ENCODE measurements at regions not wholly inside any gene's neighbourhood (a gene's known extent, or its start where the extent isn't known, plus 50 kb on each side); places are given as distances from the start of the nearest gene placed in this dataset.
A peak's percentile ranks its signal among the peaks of the same experiment; 100 is the strongest.

DNA sequence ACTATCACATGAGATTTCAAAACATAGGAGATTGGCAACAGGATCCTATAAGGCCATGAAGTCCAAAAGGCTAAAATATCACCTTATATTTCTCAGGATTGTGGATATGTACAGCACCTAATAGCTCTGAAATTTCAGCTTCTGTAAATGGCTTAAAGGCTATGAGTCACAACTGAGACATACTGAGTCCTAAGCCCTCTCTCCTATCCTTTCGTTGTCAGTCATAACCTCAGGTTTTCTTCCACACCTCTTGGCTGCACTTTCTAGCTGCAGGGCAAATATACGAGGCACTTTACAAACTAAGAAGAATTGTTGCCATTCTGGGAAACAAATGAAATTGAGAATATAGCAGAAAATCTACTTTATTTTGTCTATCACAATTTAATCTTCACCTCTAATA lies 969.9 kb upstream of the EPHA7 start:
- no peak for DNase-seq (ENCODE audit: low read depth, low spot score)

DNA sequence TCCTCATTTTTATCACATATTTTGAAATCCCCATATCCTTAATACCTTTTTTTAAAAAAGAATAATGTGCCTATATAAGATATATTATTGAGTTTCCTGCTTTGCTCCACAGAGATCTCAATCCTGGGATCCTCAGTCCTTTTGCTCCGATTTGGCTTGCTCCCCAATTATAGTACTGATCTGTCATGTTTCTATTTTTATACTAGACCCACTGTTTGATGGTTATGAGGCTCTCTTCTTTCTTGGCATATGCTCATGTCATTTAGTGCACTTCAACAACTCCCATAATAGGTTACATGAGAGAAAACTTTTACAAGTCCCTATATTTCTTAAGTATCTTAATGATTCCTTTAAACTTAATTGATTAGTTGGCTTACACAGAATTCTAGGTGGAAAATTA lies 958.5 kb upstream of the EPHA7 start:
- no peak for DNase-seq (ENCODE audit: low read depth, low spot score)

DNA sequence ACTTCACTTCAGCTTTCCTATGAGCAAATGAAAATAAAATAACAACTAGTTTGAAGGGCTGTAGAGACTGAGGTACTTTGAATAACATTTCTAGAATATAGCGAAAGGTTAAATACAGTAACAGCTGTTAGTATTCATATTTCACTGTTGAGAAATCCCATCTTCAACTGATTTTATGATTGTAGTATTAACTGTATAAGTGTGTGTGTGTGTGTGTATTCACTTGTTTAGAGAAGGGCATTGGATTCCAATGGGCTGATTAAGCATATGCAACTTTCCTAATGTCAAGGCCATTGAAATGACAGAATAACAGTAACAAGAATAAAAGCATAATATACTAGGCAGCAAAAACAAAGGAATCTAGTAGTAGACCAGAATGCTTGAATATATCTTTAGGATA lies 957.5 kb upstream of the EPHA7 start:
- no peak for DNase-seq (ENCODE audit: low read depth, low spot score)

DNA sequence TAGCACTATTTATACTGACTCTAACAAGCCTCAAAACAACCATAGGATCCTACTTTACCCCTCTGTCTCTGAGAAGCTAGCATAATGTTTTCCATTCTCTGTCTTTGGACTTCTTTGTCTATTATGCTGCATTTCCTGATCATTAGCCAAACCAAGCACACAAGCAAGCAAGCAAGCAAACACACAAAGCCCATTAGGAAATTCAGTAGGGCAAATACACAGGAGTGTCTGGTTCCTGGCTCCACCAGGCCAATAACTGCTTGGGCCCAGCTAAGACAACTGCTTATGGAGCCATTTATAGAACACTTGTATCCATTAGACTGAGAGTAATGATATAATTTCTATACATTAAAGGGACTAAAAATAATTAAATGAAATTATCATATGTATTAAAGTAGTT lies 952.9 kb upstream of the EPHA7 start:
- no peak for DNase-seq (ENCODE audit: low read depth, low spot score)

DNA sequence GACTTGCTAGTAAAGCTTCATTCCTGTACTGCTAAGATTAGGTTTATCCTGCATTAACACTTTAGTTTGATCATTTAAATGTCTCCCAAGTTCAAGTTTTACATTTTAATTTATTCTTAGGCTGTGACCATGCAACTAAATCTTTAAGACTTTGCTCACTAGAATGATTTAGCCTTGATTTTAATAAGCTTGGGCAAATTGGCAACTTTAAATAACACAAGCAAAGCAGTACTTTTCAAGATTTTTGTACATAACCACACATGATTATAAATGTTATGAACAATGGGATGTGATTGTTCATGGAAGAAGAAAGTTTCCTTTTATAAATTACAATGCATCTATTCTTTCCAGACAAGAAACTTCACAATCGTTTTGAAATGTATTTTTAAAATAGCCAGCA lies 948.0 kb upstream of the EPHA7 start:
- DNase-seq (ENCODE audit: low read depth, low spot score) = no peak

DNA sequence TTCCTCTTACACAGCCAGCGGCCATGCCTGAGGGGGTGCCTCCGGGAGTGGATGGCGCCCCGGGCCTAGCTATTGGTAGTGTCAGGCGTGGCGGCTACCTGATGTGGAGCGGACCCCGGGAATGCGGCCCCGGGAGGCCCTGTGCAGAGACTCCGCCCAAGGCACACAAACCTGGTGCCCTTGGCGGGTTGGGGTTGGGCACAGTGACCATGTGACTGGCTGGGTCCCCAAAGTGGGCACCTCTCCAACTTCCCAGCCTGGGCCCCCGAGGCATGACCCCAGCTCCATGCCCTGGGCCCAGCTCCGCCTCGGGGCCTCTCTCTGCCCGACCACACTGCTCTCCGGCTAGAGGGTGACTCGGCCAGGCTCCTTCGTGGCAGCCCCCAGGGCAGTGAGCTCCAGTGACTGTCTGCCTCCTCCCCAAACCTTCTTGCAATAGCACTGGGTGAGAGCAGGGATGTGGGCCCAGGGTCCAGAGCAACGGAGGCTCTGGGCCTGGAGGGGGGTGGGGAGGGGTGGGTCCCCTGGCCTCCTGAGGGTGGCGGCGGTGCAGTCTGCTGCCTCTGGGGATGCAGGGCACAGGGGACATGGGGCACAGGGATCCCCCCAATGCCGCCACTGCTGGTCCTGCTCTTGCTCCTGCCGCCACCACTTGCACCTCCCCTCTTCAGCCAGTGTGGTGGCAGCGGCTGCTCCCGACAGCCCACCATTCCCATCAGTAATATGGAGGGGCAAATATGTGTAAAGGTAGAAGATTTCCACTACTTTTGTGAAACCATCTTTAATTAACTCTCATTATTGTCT lies 942.9 kb upstream of the EPHA7 start:
- DNase-seq (ENCODE audit: low read depth, low spot score) = no peak

DNA sequence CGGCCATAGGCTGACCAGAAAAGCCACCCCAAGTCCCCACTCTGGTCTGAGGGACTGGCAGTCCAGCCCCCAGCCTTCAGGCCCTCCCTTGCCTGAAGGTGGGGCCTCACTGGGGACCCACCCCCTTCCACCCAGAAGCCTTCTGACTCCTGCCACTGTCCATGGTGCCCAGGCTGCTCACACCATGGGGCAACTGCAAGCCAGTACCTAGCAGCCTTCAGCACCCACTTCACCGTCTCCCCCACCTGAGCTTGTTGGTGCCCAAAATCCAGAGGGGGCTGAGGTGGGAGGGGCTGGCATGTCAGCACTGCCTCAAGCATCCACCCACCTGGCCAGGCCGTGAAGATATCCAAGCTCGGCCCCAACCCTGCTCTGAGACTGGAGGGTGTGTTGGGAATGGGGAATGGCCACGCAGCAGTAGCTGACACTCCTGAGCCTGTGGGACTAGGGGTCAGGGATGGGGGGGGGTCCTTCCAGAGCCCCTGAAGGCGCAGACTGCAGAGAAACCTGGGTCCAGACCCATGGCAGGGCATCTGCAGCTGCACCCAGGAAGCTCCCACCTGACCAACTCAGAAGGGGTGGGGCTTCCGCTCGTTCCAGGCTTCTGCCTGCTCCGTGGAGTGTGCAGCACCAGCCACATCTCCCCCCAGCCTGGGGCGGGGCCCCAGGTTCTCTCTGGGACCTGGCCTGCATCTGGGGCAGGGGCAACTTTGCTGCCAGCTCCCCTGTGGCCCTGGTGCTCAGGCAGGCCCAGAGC lies 942.1 kb upstream of the EPHA7 start:
- DNase-seq (ENCODE audit: low read depth, low spot score) = no peak

DNA sequence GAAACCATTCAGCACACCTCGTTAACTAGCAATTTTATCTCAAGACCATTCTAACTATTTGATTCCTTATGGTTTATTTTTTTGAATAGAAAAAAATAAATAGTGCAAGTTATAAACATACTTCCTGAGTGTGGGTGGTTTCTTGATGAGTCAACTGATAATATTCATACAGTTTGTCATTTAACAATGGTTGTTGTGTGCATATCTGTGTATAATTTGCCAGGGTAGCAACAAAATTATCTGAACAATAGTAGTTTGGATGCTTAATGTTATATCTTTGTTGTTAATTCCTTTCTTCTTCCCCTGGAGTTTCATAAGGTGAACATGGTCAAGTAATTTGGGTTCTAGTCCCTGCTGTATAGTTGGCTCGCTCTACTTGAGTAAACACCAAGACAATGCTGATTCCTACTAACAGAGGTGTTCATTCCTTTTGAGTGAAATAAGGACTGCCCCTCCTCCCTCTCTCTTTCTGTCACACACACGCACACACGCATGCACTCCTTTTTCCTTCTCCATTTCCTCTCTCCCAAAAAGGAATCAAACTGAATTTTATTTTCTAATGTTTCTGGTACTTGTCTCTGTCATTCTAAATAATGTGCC lies 938.1 kb upstream of the EPHA7 start:
- DNase-seq (ENCODE audit: low read depth, low spot score) = no peak

DNA sequence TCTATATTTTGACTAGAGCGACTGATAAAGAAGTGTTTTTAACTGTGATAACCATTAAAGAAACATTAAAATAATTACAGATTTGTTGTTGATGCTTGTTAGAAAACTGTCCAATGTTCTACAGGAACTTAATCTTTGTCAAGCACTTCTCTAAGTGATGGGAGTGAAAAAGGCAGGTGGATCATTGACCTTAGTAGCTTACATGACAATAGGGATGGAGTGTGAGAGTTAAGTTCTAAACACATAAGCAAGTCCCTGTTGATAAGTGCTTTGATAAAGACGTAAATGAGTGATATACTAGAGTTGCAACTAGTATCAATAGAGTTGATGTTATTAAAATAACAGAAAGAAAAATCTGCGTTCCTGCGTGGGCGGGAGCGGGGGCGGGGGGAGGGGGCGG lies 931.5 kb upstream of the EPHA7 start:
- no peak for DNase-seq (ENCODE audit: low read depth, low spot score)

DNA sequence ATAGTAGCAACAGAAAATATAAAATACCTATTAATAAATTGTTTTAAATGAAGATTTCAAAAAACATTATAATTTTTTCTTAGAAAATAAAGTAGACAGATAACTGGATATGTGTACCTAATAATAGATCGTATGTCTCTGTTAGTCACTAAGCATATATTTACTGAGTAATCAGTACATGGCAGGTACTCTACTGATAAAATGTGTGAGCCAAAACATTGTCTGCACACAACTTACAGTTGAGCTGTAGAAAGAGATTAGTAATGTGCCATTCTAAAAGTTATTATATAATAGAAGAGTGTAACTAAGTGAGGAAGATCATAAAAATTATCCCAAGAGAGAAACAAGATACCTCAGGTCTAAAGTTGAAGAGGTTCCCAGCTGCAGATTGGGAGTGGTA lies 929.9 kb upstream of the EPHA7 start:
- no peak for DNase-seq (ENCODE audit: low read depth, low spot score)

DNA sequence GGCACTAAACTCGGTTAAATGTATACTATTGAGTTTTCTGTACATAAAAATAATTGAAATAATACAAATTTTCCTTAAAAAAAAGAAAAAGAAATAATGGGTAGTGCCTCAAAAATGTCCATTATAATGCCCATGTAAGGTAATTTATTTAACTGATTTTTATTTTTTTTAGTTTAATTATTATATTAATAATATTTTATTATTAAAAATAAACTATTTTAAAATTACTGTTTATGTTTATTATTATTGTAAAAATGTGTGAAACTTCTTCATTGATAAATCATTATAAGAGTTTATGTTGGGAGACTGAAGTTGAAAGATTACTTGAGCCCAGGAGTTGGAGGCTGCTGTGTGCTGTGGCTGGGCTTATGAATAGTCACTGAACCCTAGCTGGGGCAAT lies 925.5 kb upstream of the EPHA7 start:
- DNase-seq (ENCODE audit: low read depth, low spot score) = no peak

DNA sequence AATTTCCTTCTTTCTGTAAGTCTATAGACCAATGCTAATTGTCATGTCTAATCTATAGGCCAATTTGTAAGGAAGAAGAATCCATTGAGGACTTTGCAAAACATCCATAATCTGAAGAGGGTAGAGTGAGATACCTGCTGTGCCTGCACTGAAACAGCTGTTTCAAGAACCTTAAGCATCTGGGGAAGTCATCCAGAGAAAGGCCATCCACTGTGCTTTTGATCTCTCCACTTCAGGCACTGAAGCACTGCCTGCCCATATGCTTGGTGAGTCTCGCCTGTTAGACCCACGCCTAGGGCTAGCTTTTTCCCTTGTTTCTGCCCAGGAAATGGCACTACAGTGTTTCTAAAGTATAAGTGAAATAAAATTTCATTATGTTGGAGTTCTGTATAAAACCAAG lies 921.8 kb upstream of the EPHA7 start:
- no peak for DNase-seq (ENCODE audit: low read depth, low spot score)

DNA sequence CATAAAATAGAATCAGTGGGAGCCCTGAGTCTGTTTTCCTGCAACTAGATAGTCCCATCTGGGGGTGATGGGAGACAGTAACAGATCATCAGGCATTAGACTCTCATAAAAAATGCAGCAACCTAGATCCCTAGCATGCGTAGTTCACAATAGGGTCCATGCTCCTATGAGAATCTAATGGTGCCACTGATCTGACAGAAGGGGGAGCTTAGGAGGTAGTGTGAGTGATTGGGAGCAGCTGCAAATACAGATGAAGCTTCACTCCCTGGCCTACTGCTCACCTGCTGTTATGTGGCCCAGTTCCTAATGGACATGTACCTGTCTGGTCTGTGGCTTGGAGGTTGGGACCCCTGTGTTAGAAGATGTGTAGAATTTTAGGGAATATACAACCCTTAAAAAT lies 904.5 kb upstream of the EPHA7 start:
- peak; percentile 28 for DNase-seq (ENCODE audit: low read depth, low spot score)

DNA sequence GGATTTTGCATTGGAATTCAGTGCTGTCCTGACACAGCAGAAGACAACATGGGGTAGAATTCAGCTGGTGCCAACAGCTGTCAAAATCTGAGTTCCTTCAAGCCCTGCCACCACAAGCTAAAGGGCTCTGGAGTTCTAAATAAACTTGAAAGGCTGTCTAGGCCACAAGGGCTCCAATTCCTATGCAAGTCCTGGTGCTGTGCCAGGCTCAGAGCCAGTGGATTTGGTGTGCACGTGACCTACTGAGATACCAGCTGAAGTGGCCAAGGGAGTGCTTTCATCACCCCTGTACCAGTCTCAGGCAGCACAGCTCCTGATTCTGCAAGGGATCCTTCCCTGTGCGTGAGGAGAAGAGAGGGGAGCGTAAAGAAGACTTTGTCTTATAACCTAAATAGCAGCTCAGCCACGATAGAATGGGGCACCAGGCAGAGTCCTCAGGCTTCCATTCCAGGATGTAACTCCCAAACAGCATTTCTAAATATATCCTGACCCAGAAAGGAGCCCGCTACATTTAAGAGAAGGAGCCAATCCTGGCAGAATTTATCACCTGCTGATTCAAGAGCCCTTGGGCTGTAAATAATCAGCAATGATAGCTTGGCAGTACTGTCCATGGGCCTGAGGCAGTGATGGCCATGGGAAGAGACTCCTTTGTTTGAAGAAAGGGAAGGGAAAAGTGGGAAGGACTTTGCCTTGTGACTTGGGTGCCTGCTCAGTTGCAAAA lies 881.2 kb upstream of the EPHA7 start:
- DNase-seq (ENCODE audit: low read depth, low spot score) = no peak

DNA sequence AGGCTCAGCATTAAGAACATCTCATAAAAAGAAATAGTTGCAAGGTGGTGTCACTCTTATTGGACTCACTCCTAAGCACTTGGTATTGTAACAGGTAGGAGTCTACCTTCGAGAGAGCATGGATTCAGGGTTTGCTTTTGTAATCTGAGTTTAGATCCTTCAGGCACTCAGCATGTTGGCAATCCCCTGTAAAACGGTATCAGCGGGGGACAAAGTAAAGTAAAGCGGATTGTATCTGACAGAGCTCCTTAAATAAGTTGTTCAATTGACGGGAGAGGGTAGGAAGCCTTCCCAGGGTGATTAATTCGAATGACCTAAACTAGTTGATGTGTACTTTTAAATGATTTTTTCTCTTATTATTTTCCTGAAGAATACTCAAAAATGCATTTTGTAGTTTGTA lies 869.8 kb upstream of the EPHA7 start:
- DNase-seq (ENCODE audit: low read depth, low spot score) = no peak

DNA sequence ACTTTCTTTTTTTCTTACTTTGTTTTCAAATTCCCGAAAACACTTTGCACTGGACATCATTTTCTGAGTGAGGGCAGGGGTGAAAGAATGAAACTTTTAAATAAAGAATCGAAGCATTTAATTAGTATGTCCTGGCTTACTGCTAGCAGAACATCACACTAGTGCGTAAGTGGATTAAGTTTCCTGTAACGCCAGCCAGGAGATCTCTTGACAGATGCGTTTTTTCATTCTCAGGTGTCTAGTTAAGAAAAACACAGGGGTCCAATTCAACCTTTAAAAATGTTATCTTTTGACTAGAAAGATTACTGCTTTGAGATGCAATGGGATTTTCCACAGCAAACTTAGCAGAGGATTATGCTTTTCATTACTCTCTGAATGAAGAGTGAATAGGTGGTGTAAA lies 858.8 kb upstream of the EPHA7 start:
- no peak for DNase-seq (ENCODE audit: low read depth, low spot score)

DNA sequence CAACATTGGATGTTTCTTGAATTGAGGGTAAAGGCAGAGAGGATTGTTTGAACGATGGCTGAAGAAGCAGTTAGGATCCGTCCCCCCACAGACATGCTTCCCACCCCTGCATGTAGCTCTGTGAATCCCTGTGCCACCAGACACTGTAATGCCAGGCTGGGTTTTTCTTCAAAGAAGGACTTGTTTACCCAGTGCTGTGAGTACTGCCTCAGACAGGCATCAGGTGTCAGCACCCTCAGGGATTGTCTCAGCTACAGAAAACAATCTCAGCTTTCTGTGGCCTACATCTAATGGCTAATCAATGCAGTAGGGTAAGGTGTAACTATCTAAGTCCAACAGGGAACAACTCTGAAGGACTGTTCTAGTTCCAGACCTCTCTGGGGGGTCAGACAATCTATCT lies 853.0 kb upstream of the EPHA7 start:
- DNase-seq (ENCODE audit: low read depth, low spot score) = no peak

DNA sequence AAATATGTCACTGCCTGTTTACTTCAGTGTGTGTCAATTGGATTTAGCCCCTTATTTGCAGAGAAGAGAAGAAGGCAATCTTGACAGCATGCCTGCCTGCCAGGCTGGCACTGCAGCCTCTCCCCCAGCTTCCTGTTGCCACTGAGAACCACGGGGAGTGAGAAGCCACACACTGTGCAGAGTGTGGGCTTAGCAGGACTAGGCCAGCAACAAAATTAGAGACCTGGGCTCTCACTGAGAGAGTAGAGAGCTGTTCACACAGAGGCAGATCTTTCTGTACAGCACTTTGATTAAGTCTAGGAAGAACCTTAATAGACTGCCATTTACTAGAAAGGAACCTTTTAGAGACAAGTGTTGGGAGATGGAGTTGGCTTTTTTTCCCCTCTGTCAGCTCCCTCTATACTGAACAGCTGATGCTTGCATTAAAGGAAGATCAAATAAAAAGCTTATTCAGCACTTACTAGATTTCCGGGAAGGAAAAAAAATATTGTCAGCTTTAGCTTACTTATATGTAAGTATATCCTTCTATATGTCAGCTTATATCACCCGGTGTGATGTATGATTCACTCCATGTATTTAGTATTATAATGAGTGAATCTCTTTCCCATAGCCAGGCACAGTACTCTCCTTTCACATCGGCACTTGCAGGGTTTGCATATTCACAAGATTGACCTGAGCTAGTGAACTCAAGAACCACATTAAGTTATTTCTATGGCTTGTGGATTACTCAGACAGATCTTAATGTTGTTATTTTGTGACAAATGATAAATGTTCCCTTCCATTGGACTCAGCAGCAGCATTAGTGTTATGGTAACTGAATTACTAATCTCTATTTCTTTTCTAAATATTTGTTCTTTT lies 851.0 kb upstream of the EPHA7 start:
- DNase-seq (ENCODE audit: low read depth, low spot score) = no peak

DNA sequence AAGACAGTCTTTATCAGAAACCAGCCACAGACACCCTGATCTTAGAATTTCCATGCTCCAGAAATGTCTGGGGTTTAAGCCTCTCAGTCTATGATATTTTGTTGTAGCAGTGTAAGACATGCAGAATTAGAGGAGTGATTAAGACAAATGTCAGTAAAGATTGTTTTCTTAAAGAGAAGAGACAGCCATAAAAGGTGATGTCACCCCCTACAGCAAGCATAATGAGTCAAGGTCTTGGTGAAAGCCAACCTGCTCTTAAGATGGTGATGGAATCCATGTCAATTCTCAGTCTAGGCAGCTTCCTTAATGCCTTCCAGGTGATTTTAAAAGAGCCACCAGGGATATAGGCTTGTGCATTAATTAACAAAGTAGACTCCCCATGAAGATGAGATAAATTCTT lies 849.9 kb upstream of the EPHA7 start:
- no peak for DNase-seq (ENCODE audit: low read depth, low spot score)

DNA sequence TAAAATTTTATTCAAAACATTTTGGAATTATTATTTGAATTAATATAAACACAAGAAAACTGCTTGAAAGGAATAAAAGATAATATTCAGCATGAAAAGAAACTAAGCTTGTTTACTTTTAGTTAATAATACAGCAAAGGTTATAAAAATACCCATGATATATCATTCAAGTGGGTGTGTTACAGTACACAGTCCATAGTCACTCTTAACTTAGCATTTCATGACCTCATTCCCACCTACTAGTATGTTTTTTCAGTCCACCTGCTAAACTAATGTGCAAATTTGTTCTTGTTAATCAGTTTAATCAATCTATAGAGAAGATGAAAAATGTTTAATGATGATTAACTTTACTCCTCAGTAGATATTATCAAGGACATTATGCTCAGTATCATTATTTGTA lies 841.4 kb upstream of the EPHA7 start:
- no peak for DNase-seq (ENCODE audit: low read depth, low spot score)

DNA sequence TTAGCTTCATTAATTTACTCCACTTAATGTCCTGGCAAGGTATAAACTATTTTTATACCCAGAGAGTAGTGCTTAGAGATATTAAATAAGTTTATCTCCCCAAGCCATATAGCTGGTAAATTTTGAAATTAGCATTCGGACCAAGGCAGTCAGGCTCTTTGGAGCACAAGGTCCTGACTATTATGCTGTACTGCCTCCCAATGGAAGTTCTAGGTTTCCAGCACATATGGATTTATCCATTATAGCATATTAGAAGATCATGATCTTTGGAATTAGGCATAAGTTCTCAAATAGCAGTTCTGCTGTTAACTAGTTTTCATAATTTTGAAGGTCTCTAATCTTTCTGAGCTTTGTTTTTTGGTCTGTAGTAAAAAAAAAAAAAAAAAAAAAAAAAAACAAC lies 835.3 kb upstream of the EPHA7 start:
- DNase-seq (ENCODE audit: low read depth, low spot score) = no peak
